GM18951 (cell line): ENCODE measurements at regions not wholly inside any gene's neighbourhood (a gene's known extent, or its start where the extent isn't known, plus 50 kb on each side); places are given as distances from the start of the nearest gene placed in this dataset.

Experiments used
- POLR2A ChIP-seq: IDR thresholded peaks from 4 replicates; pipeline ENCODE4 v1.6.1; 2011; ENCODE audit warnings: mild to moderate bottlenecking; ENCODE audit not compliant: insufficient read length, insufficient read depth; ENCODE audit errors: extremely low read depth
- in situ Hi-C: fragments of 300-500 bp; cut with MboI; formaldehyde crosslinking; loops from one replicate; pipeline ENCODE4 v1.12.0; 2022; ENCODE audit warnings: low sequenced_read_pairs, mixed read lengths, inconsistent platforms; ENCODE audit not compliant: unreplicated experiment

DNA sequence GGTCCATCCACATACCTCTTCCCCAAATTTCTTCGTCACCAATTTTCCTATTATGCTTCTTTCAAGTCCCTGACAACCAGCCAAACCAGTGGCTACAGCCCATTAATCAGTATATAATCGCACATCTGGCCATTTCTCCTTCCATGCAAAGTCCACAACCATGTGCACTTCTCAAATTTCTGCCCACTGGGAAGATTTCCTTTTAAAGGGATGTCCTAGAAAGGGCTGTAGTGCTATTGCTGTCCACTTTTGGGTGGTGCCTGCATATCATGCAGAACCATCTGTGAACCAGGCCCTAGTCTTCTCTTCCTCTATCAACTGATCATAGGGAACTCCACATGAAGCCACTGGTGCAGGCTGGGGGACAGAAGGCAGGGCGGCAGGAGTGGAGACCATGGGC lies 55.2 kb upstream of the MID1IP1 start:
- no peak for TF ChIP-seq POLR2A
- in situ Hi-C loops = no loop called here

DNA sequence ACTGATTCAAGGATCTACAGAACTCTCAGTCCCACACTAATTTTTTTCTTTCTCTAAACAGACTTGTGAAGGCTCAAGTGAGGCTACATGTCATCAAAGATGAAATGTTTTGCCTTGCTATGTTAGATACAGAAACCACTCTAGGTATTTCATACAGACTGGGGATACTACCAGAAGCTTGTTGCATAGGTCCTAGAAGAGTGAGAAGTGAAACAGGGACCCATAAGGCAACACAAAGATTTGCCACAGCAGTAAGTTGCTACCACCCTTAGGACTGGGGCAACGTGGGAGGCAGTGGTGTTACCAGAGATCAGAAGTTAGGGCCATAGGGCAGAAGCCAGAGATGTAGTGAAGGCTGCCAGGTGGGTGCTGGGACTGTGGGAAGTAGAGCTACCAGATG lies 50.7 kb upstream of the MID1IP1 start:
- in situ Hi-C loops = loop anchor here (25.0 kb wide), 2 partner anchors 237 to 387 kb away; no protein-coding TSS in a partner anchor
- TF ChIP-seq POLR2A = no peak
